SK-N-SH (cell line): ENCODE measurements at regions not wholly inside any gene's neighbourhood (a gene's known extent, or its start where the extent isn't known, plus 50 kb on each side); places are given as distances from the start of the nearest gene placed in this dataset.

Source experiments
- CTCF ChIA-PET: fragments of 300-600, 350-600 bp; formaldehyde crosslinking; extraction: SDS; loops from one replicate; lab custom pipeline; 2021; lab: Yijun Ruan, JAX
- POLR2A ChIA-PET: fragments of 350-600 bp; sonication (Branson Sonifier 250); formaldehyde crosslinking; extraction: SDS; loops from one replicate; lab custom pipeline; 2020; ENCODE audit warnings: antibody characterized with exemption, inconsistent platforms; lab: Yijun Ruan, JAX
- DNase-seq: peaks from one replicate; pipeline ENCODE4 v3.0.0; 2012
- H2AFZ ChIP-seq: fragments of 200-600 bp; sonication (generic); 2 replicates; pipeline ENCODE4 v1.8.1; 2016; ENCODE audit warnings: antibody characterized with exemption, mild to moderate bottlenecking, low read depth
- H3F3A ChIP-seq: fragments of 200-600 bp; sonication (generic); replicated peaks from 2 replicates; pipeline ENCODE3; 2016; ENCODE audit warnings: antibody characterized with exemption, mild to moderate bottlenecking; ENCODE audit not compliant: insufficient read depth
- H3K27ac ChIP-seq, 2 experiments: fragments of 200-500 bp in 1 of 2; fragments of 200-600 bp in 1 of 2; sonication (Bioruptor generic) in 1 of 2; sonication (generic), shearing (Covaris generic) in 1 of 2; 2 replicates each; pipeline versions ENCODE4 v1.5.1 to v1.6.1; 2014 to 2016; ENCODE audit warnings: low read depth in 2 of 2, inconsistent platforms in 1 of 2, low read length in 1 of 2, mild to moderate bottlenecking in 1 of 2, mixed read lengths in 1 of 2
- H3K27me3 ChIP-seq: fragments of 200-600 bp; sonication (generic), shearing (Covaris generic); 2 replicates; pipeline ENCODE4 v1.6.1; 2016; ENCODE audit warnings: mixed run types; ENCODE audit not compliant: insufficient read depth
- H3K36me3 ChIP-seq, 2 experiments: fragments of 200-500 bp in 1 of 2; fragments of 200-600 bp in 1 of 2; sonication (Bioruptor generic) in 1 of 2; sonication (generic) in 1 of 2; replicated peaks in 1 of 2; 2 replicates each; pipeline versions ENCODE3 to v1.5.1; 2014 to 2016; ENCODE audit warnings: low read length in 1 of 2, mild to moderate bottlenecking in 1 of 2; ENCODE audit not compliant: insufficient read depth in 2 of 2, control insufficient read depth in 1 of 2
- H3K4me1 ChIP-seq, 2 experiments: fragments of 200-500 bp in 1 of 2; fragments of 200-600 bp in 1 of 2; sonication (Bioruptor generic) in 1 of 2; sonication (generic), shearing (Covaris generic) in 1 of 2; 2 replicates each; pipeline versions ENCODE4 v1.5.1 to v1.6.1; 2014 to 2016; ENCODE audit warnings: low read depth in 1 of 2, low read length in 1 of 2, mixed run types in 1 of 2; ENCODE audit not compliant: insufficient read depth in 2 of 2, control insufficient read depth in 1 of 2
- H3K4me2 ChIP-seq: fragments of 200-600 bp; sonication (generic), shearing (Covaris generic); 2 replicates; pipeline ENCODE4 v1.6.1; 2017; ENCODE audit warnings: mixed run types
- H3K4me3 ChIP-seq, 2 experiments: fragments of 200-500 bp in 1 of 2; fragments of 200-600 bp in 1 of 2; sonication (Bioruptor generic) in 1 of 2; sonication (generic), shearing (Covaris generic) in 1 of 2; 2 replicates each; pipeline versions ENCODE4 v1.5.1 to v1.8.1; 2014 to 2016; ENCODE audit warnings: low read depth in 2 of 2, inconsistent platforms in 1 of 2, low read length in 1 of 2, mild to moderate bottlenecking in 1 of 2, mixed read lengths in 1 of 2, moderate library complexity in 1 of 2
- H3K79me2 ChIP-seq: fragments of 200-600 bp; sonication (generic); 2 replicates; pipeline ENCODE4 v1.8.1; 2017; ENCODE audit warnings: mild to moderate bottlenecking; ENCODE audit not compliant: insufficient read depth
- H3K9ac ChIP-seq: fragments of 200-600 bp; sonication (generic); 2 replicates; pipeline ENCODE4 v1.6.1; 2017; ENCODE audit warnings: mixed run types
- H3K9me2 ChIP-seq: fragments of 200-600 bp; sonication (generic); 2 replicates; pipeline ENCODE4 v1.6.1; 2017; ENCODE audit warnings: mixed run types
- H3K9me3 ChIP-seq: fragments of 200-600 bp; sonication (generic); 2 replicates; pipeline ENCODE4 v1.6.1; 2017; ENCODE audit warnings: mixed run types, mild to moderate bottlenecking, moderate library complexity
- H4K20me1 ChIP-seq: fragments of 200-600 bp; sonication (generic); 2 replicates; pipeline ENCODE4 v1.6.1; 2017; ENCODE audit warnings: mild to moderate bottlenecking, mixed run types; ENCODE audit not compliant: insufficient read depth
- CHD2 ChIP-seq: fragments of 150-350 bp; IDR thresholded peaks from 2 replicates; pipeline ENCODE4 v1.6.1; 2018; ENCODE audit warnings: low read length; ENCODE audit not compliant: partially characterized antibody
- CTCF ChIP-seq: fragments of 200-600 bp; sonication (generic); IDR thresholded peaks from 2 replicates; pipeline ENCODE4 v1.6.1; 2017; ENCODE audit warnings: antibody characterized with exemption, mild to moderate bottlenecking, moderate library complexity
- ELF1 ChIP-seq: IDR thresholded peaks from 2 replicates; pipeline ENCODE4 v1.4.0; 2012
- EP300 ChIP-seq, 2 experiments: IDR thresholded peaks; 2 replicates each; pipeline versions ENCODE4 v1.4.0 to v1.6.1; 2012; ENCODE audit warnings: borderline replicate concordance in 1 of 2, low read depth in 1 of 2, low read length in 1 of 2
- FOXJ3 ChIP-seq: sonication (generic); formaldehyde crosslinking; IDR thresholded peaks from 2 replicates; pipeline ENCODE4 v1.5.1; 2020; ENCODE audit warnings: mild to moderate bottlenecking, missing genetic modification reagents
- FOXM1 ChIP-seq: IDR thresholded peaks from 2 replicates; pipeline ENCODE4 v1.4.0; 2012; ENCODE audit warnings: low read depth, mild to moderate bottlenecking
- GABPA ChIP-seq: IDR thresholded peaks from 2 replicates; pipeline ENCODE4 v1.4.0; 2012; ENCODE audit warnings: low read depth, mild to moderate bottlenecking
- JUND ChIP-seq: IDR thresholded peaks from 2 replicates; pipeline ENCODE4 v1.4.0; 2012
- MXI1 ChIP-seq: IDR thresholded peaks from 2 replicates; pipeline ENCODE4 v1.6.1; 2012; ENCODE audit warnings: mild to moderate bottlenecking, low read depth, low read length, improper control_type of control experiment
- POLR2AphosphoS5 ChIP-seq: IDR thresholded peaks from 2 replicates; pipeline ENCODE4 v1.6.1; 2012; ENCODE audit warnings: low read depth, low read length
- RAD21 ChIP-seq: IDR thresholded peaks from 2 replicates; pipeline ENCODE4 v1.6.1; 2012; ENCODE audit warnings: mild to moderate bottlenecking, low read length
- RCOR1 ChIP-seq: fragments of 150-350 bp; IDR thresholded peaks from 2 replicates; pipeline ENCODE4 v1.6.1; 2017; ENCODE audit warnings: antibody characterized with exemption, low read length
- RXRA ChIP-seq: IDR thresholded peaks from 2 replicates; pipeline ENCODE4 v1.4.0; 2012; ENCODE audit warnings: low read depth, mild to moderate bottlenecking, borderline replicate concordance
- SIN3A ChIP-seq: IDR thresholded peaks from 2 replicates; pipeline ENCODE4 v1.6.1; 2012; ENCODE audit warnings: low read depth, mild to moderate bottlenecking, low read length, moderate library complexity, borderline replicate concordance
- TAF1 ChIP-seq: IDR thresholded peaks from 2 replicates; pipeline ENCODE4 v1.6.1; 2012; ENCODE audit warnings: low read depth, mild to moderate bottlenecking, low read length, moderate library complexity, borderline replicate concordance
- USF1 ChIP-seq: IDR thresholded peaks from 2 replicates; pipeline ENCODE4 v1.4.0; 2012; ENCODE audit warnings: low read depth, borderline replicate concordance
- USF2 ChIP-seq: fragments of 150-350 bp; IDR thresholded peaks from 2 replicates; pipeline ENCODE4 v1.6.1; 2017; ENCODE audit warnings: antibody characterized with exemption, low read length, low read depth, borderline replicate concordance
- YY1 ChIP-seq: IDR thresholded peaks from 2 replicates; pipeline ENCODE4 v1.4.0; 2012; ENCODE audit warnings: low read depth, mild to moderate bottlenecking
- WGBS: methylation state at CpG from one replicate; pipeline ENCODE4 v1.1.6; 2017; ENCODE audit warnings: low lambda C conversion rate; 5-methylcytosine and 5-hydroxymethylcytosine counted together

GRCh38 chr1:83583351-83584014 lies 415.4 kb downstream of the TTLL7 start:
- Histone ChIP-seq H3K79me2 (no peaks in the 10 kb centered on the region), H3K9me2 (no peaks in the 10 kb centered on the region), H3F3A (no peaks in the 10 kb centered on the region), H3K27ac (no peak overlapping the region), H3K9ac (no peak overlapping the region), H3K4me1 (no peaks in the 10 kb centered on the region), H3K4me3 (no peak overlapping the region), H3K4me2 (no peak overlapping the region), H3K27me3 (no peaks in the 10 kb centered on the region), H4K20me1 (no peaks in the 10 kb centered on the region), H3K9me3 (no peaks in the 10 kb centered on the region), H2AFZ (no peak overlapping the region), H3K36me3 (no peaks in the 10 kb centered on the region)
- 44% methylated on average over 4 of the region's 4 CpGs for WGBS
- CTCF ChIA-PET, result no interaction called here
- POLR2A ChIA-PET, result no interaction called here
- no peak for DNase-seq
- TF ChIP-seq CTCF (0 out of 2 replicates have a peak, but pooled peaks have one; percentile 18), RCOR1 (no peak), YY1 (no peak), MXI1 (no peak), RAD21 (peak; percentile 53), SIN3A (no peak), FOXJ3 (no peak), GABPA (no peak), ELF1 (no peak), FOXM1 (no peak), POLR2AphosphoS5 (no peak), USF1 (no peak)
- TF ChIP-seq, all 33 proteins: peak for 2

- no peak overlapping the region for H2AFZ ChIP-seq
- no peaks in the 10 kb centered on the region for H3F3A ChIP-seq
- H3K9ac ChIP-seq, result no peak overlapping the region
- no peaks in the 10 kb centered on the region for H4K20me1 ChIP-seq
- H3K36me3 ChIP-seq, result no peaks in the 10 kb centered on the region
- no peaks in the 10 kb centered on the region for H3K9me3 ChIP-seq
- no peak overlapping the region for H3K4me2 ChIP-seq
- no peaks in the 10 kb centered on the region for H3K9me2 ChIP-seq
- H3K27ac ChIP-seq, result no peak overlapping the region
- no peak for DNase-seq
- H3K4me3 ChIP-seq, result no peak overlapping the region
- ChIA-PET CTCF (no interaction called here), POLR2A (no interaction called here)
- H3K79me2 ChIP-seq, result no peaks in the 10 kb centered on the region
- H3K4me1 ChIP-seq, result no peaks in the 10 kb centered on the region
- WGBS, result 53% methylated on average over 7 of the region's 8 CpGs
- H3K27me3 ChIP-seq, result no peaks in the 10 kb centered on the region
- TF ChIP-seq SIN3A (no peak), JUND (no peak), GABPA (no peak), USF2 (no peak), EP300 (IDR thresholded peaks at IDR 0.05; ENCODE audit: borderline replicate concordance in 1 of 2, low read depth in 1 of 2, low read length in 1 of 2) (no peak), USF1 (no peak), CTCF (no peak), RCOR1 (no peak), TAF1 (no peak), RXRA (no peak), CHD2 (no peak), ELF1 (no peak)
Observed at GRCh38 chr1:83581747-83582146, 417.2 kb downstream of the TTLL7 start.
